ENCODE measurements at regions not wholly inside any gene's neighbourhood (a gene's known extent, or its start where the extent isn't known, plus 50 kb on each side); places are given as distances from the start of the nearest gene placed in this dataset.
"Not testable (repeated sequence)": the region's sequence is repeated elsewhere in the genome, so short reads cannot be mapped to it uniquely, and the experiment has no call there.

GRCh38 chr20:57988828-57989227, 239.6 kb downstream of the ANKRD60 start:
- no peak for DNase-seq (ENCODE audit: low read depth in 4 of 4, low spot score in 3 of 4)

- no peak for DNase-seq (ENCODE audit: low read depth in 4 of 4, low spot score in 3 of 4)
These were observed 240.0 kb downstream of the ANKRD60 start for GRCh38 chr20:57988422-57988821.

- DNase-seq (ENCODE audit: low read depth in 4 of 4, low spot score in 3 of 4) = no peak
These were observed 240.8 kb downstream of the ANKRD60 start for GRCh38 chr20:57987659-57988058.

GRCh38 chr20:57986666-57987065, 241.8 kb downstream of the ANKRD60 start:
- DNase-seq (ENCODE audit: low read depth in 4 of 4, low spot score in 3 of 4) = no peak

GRCh38 chr20:57985278-57985677, 243.2 kb downstream of the ANKRD60 start:
- no peak for DNase-seq (ENCODE audit: low read depth in 4 of 4, low spot score in 3 of 4)

GRCh38 chr20:57983082-57983481, 245.4 kb downstream of the ANKRD60 start:
- DNase-seq (ENCODE audit: low read depth in 4 of 4, low spot score in 3 of 4) = no peak

- no peak for DNase-seq (ENCODE audit: low read depth in 4 of 4, low spot score in 3 of 4)
These were observed 247.9 kb downstream of the ANKRD60 start for GRCh38 chr20:57980506-57980905.

GRCh38 chr20:57977569-57977968, 250.9 kb downstream of the ANKRD60 start:
- DNase-seq (ENCODE audit: low read depth in 4 of 4, low spot score in 3 of 4) = no peak

GRCh38 chr20:57977141-57977540, 251.3 kb downstream of the ANKRD60 start:
- DNase-seq (ENCODE audit: low read depth in 4 of 4, low spot score in 3 of 4) = no peak

GRCh38 chr20:57974863-57975262, 253.6 kb downstream of the ANKRD60 start:
- DNase-seq (ENCODE audit: low read depth in 4 of 4, low spot score in 3 of 4) = no peak

GRCh38 chr20:57973886-57974285, 254.6 kb downstream of the ANKRD60 start:
- DNase-seq (ENCODE audit: low read depth in 4 of 4, low spot score in 3 of 4) = no peak

GRCh38 chr20:57971583-57971982, 256.9 kb downstream of the ANKRD60 start:
- not testable (repeated sequence) for DNase-seq (ENCODE audit: low read depth in 4 of 4, low spot score in 3 of 4)

- no peak for DNase-seq (ENCODE audit: low read depth in 4 of 4, low spot score in 3 of 4)
These were observed 257.6 kb downstream of the ANKRD60 start for GRCh38 chr20:57970856-57971255.

GRCh38 chr20:57970116-57970515, 258.3 kb downstream of the ANKRD60 start:
- no peak for DNase-seq (ENCODE audit: low read depth in 4 of 4, low spot score in 3 of 4)

GRCh38 chr20:57968120-57968519, 258.3 kb upstream of the PMEPA1 start:
- DNase-seq (ENCODE audit: low read depth in 4 of 4, low spot score in 3 of 4) = no peak

- DNase-seq (ENCODE audit: low read depth in 4 of 4, low spot score in 3 of 4) = no peak
These were observed 257.5 kb upstream of the PMEPA1 start for GRCh38 chr20:57967364-57967763.

GRCh38 chr20:57966620-57967019, 256.8 kb upstream of the PMEPA1 start:
- no peak for DNase-seq (ENCODE audit: low read depth in 4 of 4, low spot score in 3 of 4)

- DNase-seq (ENCODE audit: low read depth in 4 of 4, low spot score in 3 of 4) = no peak
These were observed 255.6 kb upstream of the PMEPA1 start for GRCh38 chr20:57965441-57965840.

- no peak for DNase-seq (ENCODE audit: low read depth in 4 of 4, low spot score in 3 of 4)
These were observed 254.4 kb upstream of the PMEPA1 start for GRCh38 chr20:57964011-57964862.

GRCh38 chr20:57960803-57961575, 251.2 kb upstream of the PMEPA1 start:
- no peak for DNase-seq (ENCODE audit: low read depth in 4 of 4, low spot score in 3 of 4)

- no peak for DNase-seq (ENCODE audit: low read depth in 4 of 4, low spot score in 3 of 4)
These were observed 249.8 kb upstream of the PMEPA1 start for GRCh38 chr20:57959589-57959988.

GRCh38 chr20:57959018-57959417, 249.2 kb upstream of the PMEPA1 start:
- no peak for DNase-seq (ENCODE audit: low read depth in 4 of 4, low spot score in 3 of 4)

All from left renal pelvis (tissue), 4 donors.